A549 (cell line): ENCODE measurements at regions not wholly inside any gene's neighbourhood (a gene's known extent, or its start where the extent isn't known, plus 50 kb on each side); places are given as distances from the start of the nearest gene placed in this dataset.

ENCODE experiments used
- CHD2 ChIP-seq: fragments of 150-350 bp; IDR thresholded peaks from 2 replicates; pipeline ENCODE4 v1.6.1; 2014; ENCODE audit warnings: low read length; ENCODE audit not compliant: partially characterized antibody
- JUNB ChIP-seq: fragments of >200 bp; sonication (Bioruptor Twin); formaldehyde crosslinking; IDR thresholded peaks from 2 replicates; pipeline ENCODE4 v1.6.1; 2016
- TF ChIP-seq, protein P1 (sequence below): fragments of >200 bp; sonication (Bioruptor Twin); formaldehyde crosslinking; IDR thresholded peaks from 3 replicates; pipeline ENCODE4 v1.5.1; 2016

DNA sequence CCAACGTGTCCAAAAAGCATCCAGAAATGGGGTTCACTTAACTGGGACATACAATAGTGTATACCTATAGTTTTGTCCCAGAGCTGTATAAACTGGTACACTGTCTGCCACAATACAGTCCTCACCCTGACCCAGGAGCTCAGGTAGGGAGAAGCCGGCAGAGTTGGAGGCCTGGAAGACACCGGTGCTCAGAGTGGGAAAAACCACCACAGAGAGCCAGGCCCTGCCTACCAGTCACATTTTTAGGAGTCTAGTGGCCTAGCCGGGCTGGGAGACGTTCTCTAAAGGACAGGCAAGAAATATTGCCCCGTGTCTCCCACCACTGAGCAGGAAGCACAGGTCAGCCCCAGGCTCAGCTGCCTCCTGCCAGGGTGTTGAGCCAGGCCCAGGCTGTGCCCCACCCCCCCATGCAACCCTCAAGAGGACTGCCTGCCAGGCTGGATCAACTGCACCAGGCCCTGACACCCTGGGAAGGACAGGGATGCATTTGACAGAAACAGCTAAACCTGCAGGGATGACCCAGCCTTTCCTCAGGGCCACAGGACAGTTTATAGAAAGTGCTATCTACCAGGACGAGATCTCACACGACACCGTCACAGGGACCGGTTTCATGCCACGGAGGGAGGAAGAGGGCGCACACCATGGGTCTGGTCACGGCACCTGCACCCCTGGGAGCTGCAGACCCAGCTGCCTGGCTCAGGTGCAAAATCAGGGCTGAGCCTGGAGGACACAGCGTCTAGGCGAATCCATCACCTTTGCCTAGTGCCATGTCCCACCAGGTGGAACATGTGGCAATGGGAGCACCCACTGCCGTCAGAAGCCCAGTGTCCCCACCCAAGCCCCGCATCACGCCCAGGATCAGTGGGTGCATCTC lies 89.9 kb downstream of the TMEM18 start:
- TF ChIP-seq, protein P1, sequence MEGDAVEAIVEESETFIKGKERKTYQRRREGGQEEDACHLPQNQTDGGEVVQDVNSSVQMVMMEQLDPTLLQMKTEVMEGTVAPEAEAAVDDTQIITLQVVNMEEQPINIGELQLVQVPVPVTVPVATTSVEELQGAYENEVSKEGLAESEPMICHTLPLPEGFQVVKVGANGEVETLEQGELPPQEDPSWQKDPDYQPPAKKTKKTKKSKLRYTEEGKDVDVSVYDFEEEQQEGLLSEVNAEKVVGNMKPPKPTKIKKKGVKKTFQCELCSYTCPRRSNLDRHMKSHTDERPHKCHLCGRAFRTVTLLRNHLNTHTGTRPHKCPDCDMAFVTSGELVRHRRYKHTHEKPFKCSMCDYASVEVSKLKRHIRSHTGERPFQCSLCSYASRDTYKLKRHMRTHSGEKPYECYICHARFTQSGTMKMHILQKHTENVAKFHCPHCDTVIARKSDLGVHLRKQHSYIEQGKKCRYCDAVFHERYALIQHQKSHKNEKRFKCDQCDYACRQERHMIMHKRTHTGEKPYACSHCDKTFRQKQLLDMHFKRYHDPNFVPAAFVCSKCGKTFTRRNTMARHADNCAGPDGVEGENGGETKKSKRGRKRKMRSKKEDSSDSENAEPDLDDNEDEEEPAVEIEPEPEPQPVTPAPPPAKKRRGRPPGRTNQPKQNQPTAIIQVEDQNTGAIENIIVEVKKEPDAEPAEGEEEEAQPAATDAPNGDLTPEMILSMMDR = no peak
- TF ChIP-seq JUNB (no peak), CHD2 (no peak)
